HL-60/S4 treated with phorbol 12-myristate 13-acetate at 8.2 ng/mL for 4 days and 3 days (cell line): ENCODE measurements at regions not wholly inside any gene's neighbourhood (a gene's known extent, or its start where the extent isn't known, plus 50 kb on each side); places are given as distances from the start of the nearest gene placed in this dataset.

Source experiments
- in situ Hi-C: fragments of 300-500 bp; cut with MboI; formaldehyde crosslinking; loops from 2 replicates; pipeline ENCODE4 v1.15.0; 2022; ENCODE audit warnings: low sequenced_read_pairs

- in situ Hi-C loops, result no loop called here
Observed at GRCh38 chr16:86180244-86180643, 281.3 kb downstream of the IRF8 start.

DNA sequence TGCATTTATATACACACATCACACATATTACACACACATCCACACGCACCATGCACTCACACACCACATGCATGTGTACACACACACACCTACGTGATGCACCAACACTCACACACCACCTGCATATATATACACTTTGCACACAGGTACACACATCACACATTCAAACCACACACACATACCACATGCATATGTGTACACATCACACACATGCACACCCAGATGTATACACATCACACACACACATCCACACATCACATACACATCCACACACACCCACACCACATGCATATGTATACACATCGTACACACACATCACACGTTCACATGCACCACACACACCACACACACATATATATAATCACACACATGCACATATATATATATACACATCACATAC lies 281.8 kb downstream of the IRF8 start:
- in situ Hi-C loops, result no loop called here

- in situ Hi-C loops, result no loop called here
Observed at GRCh38 chr16:86181526-86181925, 282.6 kb downstream of the IRF8 start.

- in situ Hi-C loops, result no loop called here
Observed at GRCh38 chr16:86184185-86184584, 285.2 kb downstream of the IRF8 start.

DNA sequence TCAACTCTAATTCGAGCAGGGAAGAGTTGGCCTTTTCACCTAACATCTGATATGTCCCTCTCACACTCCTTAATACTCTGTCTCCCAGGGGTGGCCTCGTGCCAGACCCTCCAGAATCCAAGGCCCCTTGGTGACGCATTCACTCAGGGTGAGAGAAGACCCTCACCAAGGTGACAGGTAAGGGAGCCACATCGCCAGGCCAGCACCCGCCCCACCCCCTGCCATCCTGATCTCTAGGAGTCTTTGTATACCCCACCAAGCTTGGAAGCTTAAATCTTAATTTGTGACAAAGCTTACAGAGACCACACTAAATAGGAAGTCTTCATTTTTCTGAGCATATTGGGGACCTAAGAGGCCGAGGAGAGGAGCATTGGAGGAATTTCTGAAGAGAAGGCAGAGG lies 286.1 kb downstream of the IRF8 start:
- in situ Hi-C loops, result no loop called here

- in situ Hi-C loops, result no loop called here
Observed at GRCh38 chr16:86186313-86186712, 287.4 kb downstream of the IRF8 start.

DNA sequence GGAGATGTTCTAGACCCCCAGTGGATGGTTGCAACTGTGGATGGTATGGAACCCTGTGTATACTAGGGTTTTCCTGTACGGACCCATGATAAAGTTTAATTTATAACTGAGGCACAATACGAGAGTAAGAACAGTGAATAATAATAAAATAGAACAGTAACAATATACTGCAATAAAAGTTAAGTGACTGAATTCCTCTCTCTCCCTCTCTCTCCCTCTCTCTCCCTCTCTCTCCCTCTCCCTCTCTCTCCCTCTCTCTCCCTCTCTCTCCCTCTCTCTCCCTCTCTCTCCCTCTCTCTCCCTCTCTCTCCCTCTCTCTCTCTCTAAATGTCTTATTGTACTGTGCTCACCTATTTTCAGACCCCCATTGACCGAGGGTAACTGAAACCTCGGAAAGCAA lies 291.0 kb downstream of the IRF8 start:
- in situ Hi-C loops, result no loop called here

- in situ Hi-C loops, result no loop called here
Observed at GRCh38 chr16:86191663-86192062, 292.7 kb downstream of the IRF8 start.

DNA sequence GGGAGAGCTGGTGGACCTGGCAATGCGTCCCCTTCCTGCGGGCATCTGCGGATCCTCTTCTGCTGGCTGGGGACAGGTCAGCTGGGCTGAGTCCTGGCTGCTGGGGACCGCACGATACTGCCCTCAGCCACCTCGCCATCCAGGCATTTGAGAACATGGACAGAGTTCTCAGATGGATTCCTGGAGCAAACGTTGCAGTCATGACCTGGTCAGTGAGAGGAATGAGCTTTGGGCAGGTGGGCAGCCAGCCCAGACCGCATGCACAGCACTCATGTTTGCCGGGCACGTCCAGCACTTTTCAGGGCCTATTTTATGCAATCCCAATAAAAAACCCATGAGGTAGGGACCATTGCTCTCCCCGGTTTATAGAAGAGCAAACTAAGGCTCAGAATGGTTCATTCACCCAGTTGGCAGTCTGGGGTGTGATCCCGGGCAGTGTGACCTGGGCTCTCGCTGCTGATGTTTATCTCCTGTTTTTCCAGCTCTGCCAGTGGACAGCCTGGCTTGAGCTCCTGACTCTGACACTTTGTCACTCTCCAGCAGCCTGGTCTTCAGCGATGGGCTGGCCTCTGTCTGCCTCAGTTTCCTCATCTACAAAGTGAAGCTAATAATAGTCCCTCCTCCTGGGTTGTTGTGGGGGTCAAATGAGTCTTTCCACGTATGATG lies 294.7 kb downstream of the IRF8 start:
- in situ Hi-C loops, result no loop called here

DNA sequence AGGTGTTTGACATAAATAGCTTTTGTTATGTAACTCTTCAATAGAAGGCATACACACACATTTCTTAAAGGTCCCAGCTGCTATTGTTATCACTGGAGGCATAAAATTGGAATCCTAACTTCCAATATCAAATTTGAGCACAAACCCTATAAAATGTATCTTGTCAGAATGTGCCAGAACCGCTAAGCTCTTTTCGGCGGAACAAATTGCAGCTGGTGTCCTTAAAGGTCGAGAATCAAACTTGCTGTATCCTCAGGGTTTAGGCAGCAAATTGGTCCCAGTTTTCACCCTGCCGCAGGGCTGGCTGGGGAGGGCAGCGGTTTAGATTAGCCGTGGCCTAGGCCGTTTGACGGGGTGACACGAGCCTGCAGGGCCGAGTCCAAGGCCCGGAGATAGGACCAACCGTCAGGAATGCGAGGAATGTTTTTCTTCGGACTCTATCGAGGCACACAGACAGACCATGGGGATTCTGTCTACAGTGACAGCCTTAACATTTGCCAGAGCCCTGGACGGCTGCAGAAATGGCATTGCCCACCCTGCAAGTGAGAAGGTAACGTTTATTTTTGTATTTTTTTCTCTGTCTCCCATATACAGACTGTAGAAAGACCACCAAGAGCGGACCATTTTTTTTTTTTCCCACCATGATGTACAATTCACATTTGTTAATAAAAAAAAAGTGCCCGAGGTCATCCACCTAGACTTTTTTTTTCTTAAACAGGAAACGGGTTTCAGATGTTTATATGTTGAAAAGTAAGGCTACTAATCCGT lies 297.1 kb downstream of the IRF8 start:
- in situ Hi-C loops, result no loop called here

GRCh38 chr16:86196687-86197391 lies 297.9 kb downstream of the IRF8 start:
- in situ Hi-C loops, result no loop called here

GRCh38 chr16:86198206-86199118 lies 299.5 kb downstream of the IRF8 start:
- in situ Hi-C loops, result no loop called here

DNA sequence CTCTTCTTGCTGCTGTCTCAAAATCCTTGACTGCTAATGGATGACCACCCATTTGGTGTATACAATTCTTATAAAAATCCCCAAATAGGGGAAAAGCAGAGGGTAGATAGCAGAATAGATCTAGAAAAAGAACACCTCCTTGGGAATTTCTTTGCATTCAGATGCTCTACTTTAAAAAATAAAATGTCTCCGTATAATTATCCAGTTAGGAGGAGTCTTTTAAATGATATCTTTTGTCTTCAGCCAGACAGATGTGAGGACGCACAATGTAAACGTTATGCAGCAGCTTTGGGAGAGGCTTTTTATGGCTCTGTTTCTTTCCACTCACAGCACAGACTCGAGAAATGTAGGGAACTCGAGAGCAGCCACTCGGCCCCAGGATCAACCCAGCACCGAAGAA lies 300.2 kb downstream of the IRF8 start:
- in situ Hi-C loops, result no loop called here

GRCh38 chr16:86199871-86200695 lies 301.1 kb downstream of the IRF8 start:
- in situ Hi-C loops, result no loop called here

GRCh38 chr16:86200722-86201121 lies 301.8 kb downstream of the IRF8 start:
- in situ Hi-C loops, result no loop called here

GRCh38 chr16:86201746-86202145 lies 302.8 kb downstream of the IRF8 start:
- in situ Hi-C loops, result no loop called here

DNA sequence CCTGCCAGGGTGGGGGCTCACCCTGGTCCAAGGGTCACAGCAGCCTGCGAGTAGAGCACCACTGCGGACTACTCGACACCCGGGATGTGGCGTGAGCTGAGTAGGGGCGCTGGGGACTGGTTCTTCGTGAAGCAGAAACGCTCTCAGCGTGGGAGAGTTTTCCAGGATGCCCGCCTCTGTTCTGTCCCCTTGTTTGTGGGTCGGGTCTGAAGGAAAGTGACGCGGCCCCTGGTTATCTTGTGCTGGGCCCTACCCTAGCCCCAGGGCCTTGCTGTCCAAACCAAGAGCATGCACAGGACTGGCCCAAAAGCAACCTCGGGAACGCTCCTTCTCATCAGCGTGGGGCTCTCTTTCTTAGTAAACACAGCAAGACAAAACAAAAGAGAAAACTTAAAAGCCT lies 303.3 kb downstream of the IRF8 start:
- in situ Hi-C loops, result no loop called here

DNA sequence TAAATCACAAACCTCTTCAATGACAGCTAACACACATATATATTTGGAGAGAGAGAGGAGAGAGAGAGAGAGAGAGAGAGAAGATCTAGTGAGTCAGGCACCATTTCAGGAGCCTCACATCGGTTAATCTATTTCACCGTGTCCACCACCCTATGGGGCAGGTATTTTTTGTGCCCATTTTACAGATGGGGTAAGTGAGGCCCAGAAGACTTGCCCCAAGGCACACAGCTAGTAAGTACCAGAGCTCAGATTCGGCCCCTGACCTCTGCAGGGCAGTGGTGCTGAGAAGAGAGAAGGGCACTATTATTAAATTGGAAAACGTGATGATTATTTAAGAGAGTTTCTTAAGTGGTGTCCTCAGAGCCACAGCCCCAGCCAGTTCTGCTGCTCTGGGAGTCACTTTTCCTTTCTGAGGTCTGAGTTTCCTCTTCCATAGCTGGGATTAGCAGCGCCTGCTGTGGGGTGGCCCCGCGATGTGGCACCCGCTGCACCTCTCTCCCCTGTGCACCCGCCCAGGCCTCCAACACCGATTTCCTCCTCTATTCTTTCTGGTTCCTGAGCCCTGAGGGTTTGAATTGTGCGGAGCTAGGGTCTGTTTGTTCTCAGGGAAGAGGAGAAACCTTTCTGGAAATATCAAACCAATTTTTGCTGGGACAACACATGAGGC lies 303.9 kb downstream of the IRF8 start:
- in situ Hi-C loops, result no loop called here

DNA sequence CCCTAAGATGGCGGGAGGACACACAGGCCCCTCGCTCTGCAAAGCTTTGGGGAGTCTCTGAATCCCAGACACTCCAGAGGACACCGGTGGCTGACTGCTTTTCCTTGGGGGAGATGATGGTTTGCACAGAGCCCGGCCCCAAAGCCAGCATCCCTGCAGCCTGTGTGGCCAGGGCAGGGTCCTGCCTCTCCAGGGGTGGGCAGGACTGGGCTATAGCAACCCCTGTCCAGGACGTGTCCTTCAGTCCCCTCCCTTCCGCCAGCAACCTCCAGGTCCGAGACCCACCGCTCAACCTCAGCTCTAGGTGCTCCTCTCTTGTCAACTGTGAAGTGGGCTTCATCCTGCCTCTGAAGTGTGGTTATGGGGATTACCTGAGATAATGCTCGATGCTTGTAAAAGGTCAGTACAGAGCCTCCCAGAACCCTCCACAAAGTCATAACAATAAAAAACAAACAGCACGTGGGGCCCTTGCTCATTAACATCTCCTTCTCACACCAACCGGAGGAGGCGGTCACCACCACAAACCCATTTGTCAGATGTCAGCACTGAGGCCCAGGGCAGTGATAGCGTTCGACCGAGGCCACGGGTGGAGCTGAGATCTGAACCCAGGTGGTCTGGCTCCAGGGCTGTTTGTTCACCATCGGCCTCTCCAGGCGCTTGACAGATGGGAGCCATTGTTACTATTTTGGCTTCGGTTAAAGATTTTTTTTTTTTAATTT lies 304.8 kb downstream of the IRF8 start:
- in situ Hi-C loops, result no loop called here
